WERI-Rb-1 (cell line): ENCODE measurements at regions not wholly inside any gene's neighbourhood (a gene's known extent, or its start where the extent isn't known, plus 50 kb on each side); places are given as distances from the start of the nearest gene placed in this dataset.

ENCODE experiments used
- DNase-seq: peaks from one replicate; pipeline ENCODE4 v3.0.0-alpha.2; 2020
- H3K27ac ChIP-seq: fragments of 250-450 bp; sonication (Bioruptor Pico); 2 replicates; pipeline ENCODE4 v1.5.1; 2020; ENCODE audit warnings: mild to moderate bottlenecking, moderate library complexity
- H3K27me3 ChIP-seq: fragments of 250-450 bp; sonication (Bioruptor Pico); 2 replicates; pipeline ENCODE4 v1.5.1; 2021; ENCODE audit warnings: mild to moderate bottlenecking, low read depth, moderate library complexity; ENCODE audit not compliant: insufficient read depth, severe bottlenecking
- H3K36me3 ChIP-seq: fragments of 250-450 bp; sonication (Bioruptor Pico); 2 replicates; pipeline ENCODE4 v1.5.1; 2020; ENCODE audit warnings: mild to moderate bottlenecking, moderate library complexity
- H3K4me3 ChIP-seq: 2 replicates; pipeline ENCODE4 v1.5.1; 2011; ENCODE audit warnings: low read depth, mild to moderate bottlenecking, control low read depth, low read length
- H3K9me3 ChIP-seq: fragments of 250-450 bp; sonication (Bioruptor Pico); 2 replicates; pipeline ENCODE4 v1.5.1; 2021; ENCODE audit warnings: mild to moderate bottlenecking, moderate library complexity; ENCODE audit not compliant: severe bottlenecking
- TF ChIP-seq, protein P1 (sequence below): IDR thresholded peaks from 2 replicates; pipeline ENCODE4 v1.5.1; 2011; ENCODE audit warnings: low read depth, mild to moderate bottlenecking, control low read depth, inconsistent platforms, low read length

- no peak overlapping the region for H3K4me3 ChIP-seq
- TF ChIP-seq, protein P1, sequence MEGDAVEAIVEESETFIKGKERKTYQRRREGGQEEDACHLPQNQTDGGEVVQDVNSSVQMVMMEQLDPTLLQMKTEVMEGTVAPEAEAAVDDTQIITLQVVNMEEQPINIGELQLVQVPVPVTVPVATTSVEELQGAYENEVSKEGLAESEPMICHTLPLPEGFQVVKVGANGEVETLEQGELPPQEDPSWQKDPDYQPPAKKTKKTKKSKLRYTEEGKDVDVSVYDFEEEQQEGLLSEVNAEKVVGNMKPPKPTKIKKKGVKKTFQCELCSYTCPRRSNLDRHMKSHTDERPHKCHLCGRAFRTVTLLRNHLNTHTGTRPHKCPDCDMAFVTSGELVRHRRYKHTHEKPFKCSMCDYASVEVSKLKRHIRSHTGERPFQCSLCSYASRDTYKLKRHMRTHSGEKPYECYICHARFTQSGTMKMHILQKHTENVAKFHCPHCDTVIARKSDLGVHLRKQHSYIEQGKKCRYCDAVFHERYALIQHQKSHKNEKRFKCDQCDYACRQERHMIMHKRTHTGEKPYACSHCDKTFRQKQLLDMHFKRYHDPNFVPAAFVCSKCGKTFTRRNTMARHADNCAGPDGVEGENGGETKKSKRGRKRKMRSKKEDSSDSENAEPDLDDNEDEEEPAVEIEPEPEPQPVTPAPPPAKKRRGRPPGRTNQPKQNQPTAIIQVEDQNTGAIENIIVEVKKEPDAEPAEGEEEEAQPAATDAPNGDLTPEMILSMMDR, result no peak
- H3K27ac ChIP-seq, result no peak overlapping the region
- DNase-seq, result no peak
- H3K36me3 ChIP-seq, result no peaks in the 10 kb centered on the region
- no peaks in the 10 kb centered on the region for H3K27me3 ChIP-seq
- no peaks in the 10 kb centered on the region for H3K9me3 ChIP-seq
Measured at GRCh38 chr4:23070848-23071570, 378.3 kb downstream of the GBA3 start.

GRCh38 chr4:23068756-23069155, 376.0 kb downstream of the GBA3 start:
- TF ChIP-seq, protein P1, result no peak
- no peaks in the 10 kb centered on the region for H3K9me3 ChIP-seq
- DNase-seq, result no peak
- H3K4me3 ChIP-seq, result no peak overlapping the region
- no peaks in the 10 kb centered on the region for H3K36me3 ChIP-seq
- H3K27ac ChIP-seq, result no peak overlapping the region
- H3K27me3 ChIP-seq, result no peaks in the 10 kb centered on the region

GRCh38 chr4:23068287-23068686, 375.6 kb downstream of the GBA3 start:
- no peaks in the 10 kb centered on the region for H3K9me3 ChIP-seq
- no peak overlapping the region for H3K27ac ChIP-seq
- no peak overlapping the region for H3K4me3 ChIP-seq
- no peaks in the 10 kb centered on the region for H3K36me3 ChIP-seq
- TF ChIP-seq, protein P1, result no peak
- H3K27me3 ChIP-seq, result no peaks in the 10 kb centered on the region
- DNase-seq, result no peak

- Histone ChIP-seq H3K27ac (no peak overlapping the region), H3K4me3 (no peak overlapping the region), H3K27me3 (no peaks in the 10 kb centered on the region), H3K36me3 (no peaks in the 10 kb centered on the region), H3K9me3 (no peaks in the 10 kb centered on the region)
- DNase-seq, result no peak
- TF ChIP-seq, protein P1, result no peak
Measured at GRCh38 chr4:23062188-23062587, 369.5 kb downstream of the GBA3 start.

- Histone ChIP-seq H3K27ac (no peak overlapping the region), H3K36me3 (no peaks in the 10 kb centered on the region), H3K4me3 (no peak overlapping the region), H3K27me3 (no peaks in the 10 kb centered on the region), H3K9me3 (no peaks in the 10 kb centered on the region)
- TF ChIP-seq, protein P1, result no peak
- no peak for DNase-seq
Measured at GRCh38 chr4:23061431-23061830, 368.7 kb downstream of the GBA3 start.

- DNase-seq, result no peak
- no peak overlapping the region for H3K27ac ChIP-seq
- H3K36me3 ChIP-seq, result no peaks in the 10 kb centered on the region
- H3K27me3 ChIP-seq, result no peaks in the 10 kb centered on the region
- H3K9me3 ChIP-seq, result no peaks in the 10 kb centered on the region
- H3K4me3 ChIP-seq, result no peak overlapping the region
- TF ChIP-seq, protein P1, result no peak
Measured at GRCh38 chr4:23060776-23061175, 368.0 kb downstream of the GBA3 start.
